K562 (cell line): ENCODE measurements at regions not wholly inside any gene's neighbourhood (a gene's known extent, or its start where the extent isn't known, plus 50 kb on each side); places are given as distances from the start of the nearest gene placed in this dataset.

ENCODE experiments used
- ATAC-seq: fragments of 200-7000 bp; cut with Tn5 transposase; 3 replicates; pipeline ENCODE4 v1.9.1; 2020; ENCODE audit warnings: moderate library complexity
- BruUV-seq: library from RNA; stranded (reverse); fragments of 400-500 nt; replicated peaks from 2 replicates; lab custom pipeline; 2021; lab: Mats Ljungman, UMichigan
- CTCF ChIA-PET: fragments of 300-600 bp; formaldehyde crosslinking; extraction: SDS; loops from one replicate; lab custom pipeline; 2021; ENCODE audit warnings: low intra/inter-chr PET ratio; lab: Yijun Ruan, JAX
- POLR2A ChIA-PET: fragments of 300-600, 350-650 bp; sonication (Branson Sonifier 250); formaldehyde crosslinking; extraction: SDS; loops from one replicate; lab custom pipeline; 2021; ENCODE audit warnings: antibody characterized with exemption, inconsistent platforms; lab: Yijun Ruan, JAX
- DNase-seq, 4 experiments: peaks; one replicate each; pipeline versions ENCODE4 v3.0.0 to v3.0.0-alpha.2; 2011 to 2018; ENCODE audit warnings: low spot score in 3 of 4, mixed read lengths in 3 of 4; ENCODE audit errors: extremely low read depth in 1 of 4
- FAIRE-seq: peaks from 2 replicates; lab custom pipeline; 2011; peaks lifted over from hg19 to GRCh38; lab: Jason Lieb, UNC
- H2AFZ ChIP-seq: 2 replicates; pipeline ENCODE4 v1.6.0; 2011; ENCODE audit warnings: low read depth, low read length, control low read depth, inconsistent platforms
- H3K27ac ChIP-seq: fragments of 200-600 bp; 3 replicates; pipeline ENCODE4 v1.8.0; 2011; ENCODE audit warnings: low read depth, mild to moderate bottlenecking, control low read depth, inconsistent platforms, low read length, moderate library complexity, mixed read lengths; ENCODE audit errors: extremely low read depth
- H3K27me3 ChIP-seq, 2 experiments: fragments of 300-600 bp in 1 of 2; 2 replicates in 1 of 2; 3 replicates in 1 of 2; pipeline versions ENCODE4 v1.6.0 to v1.8.0; 2011; ENCODE audit warnings: inconsistent platforms in 2 of 2, low read length in 2 of 2, mild to moderate bottlenecking in 1 of 2, mixed read lengths in 1 of 2, moderate library complexity in 1 of 2; ENCODE audit not compliant: control insufficient read depth in 2 of 2, insufficient read depth in 2 of 2
- H3K36me3 ChIP-seq: fragments of 300-600 bp; 3 replicates; pipeline ENCODE4 v1.8.0; 2011; ENCODE audit warnings: mild to moderate bottlenecking, low read length, inconsistent platforms; ENCODE audit not compliant: control insufficient read depth, insufficient read depth
- H3K4me1 ChIP-seq, 2 experiments: fragments of 200-600 bp in 1 of 2; replicated peaks in 1 of 2; 2 replicates in 1 of 2; 3 replicates in 1 of 2; pipeline versions ENCODE4 v1.5.1 to v1.8.0; 2011; ENCODE audit warnings: inconsistent platforms in 2 of 2, low read length in 2 of 2, mild to moderate bottlenecking in 1 of 2, mixed read lengths in 1 of 2, moderate library complexity in 1 of 2; ENCODE audit not compliant: control insufficient read depth in 2 of 2, insufficient read depth in 2 of 2
- H3K4me2 ChIP-seq: 2 replicates; pipeline ENCODE4 v1.6.1; 2011; ENCODE audit warnings: low read length, control low read depth, inconsistent platforms, mixed read lengths; ENCODE audit not compliant: insufficient read depth
- H3K4me3 ChIP-seq: fragments of 200-600 bp; sonication (generic), shearing (Covaris generic); 2 replicates; pipeline ENCODE4 v1.5.1; 2016; ENCODE audit warnings: control low read depth, inconsistent platforms
- H3K79me2 ChIP-seq: fragments of 200-600 bp; 3 replicates; pipeline ENCODE4 v1.8.0; 2011; ENCODE audit warnings: low read length, inconsistent platforms; ENCODE audit not compliant: control insufficient read depth, insufficient read depth
- H3K9ac ChIP-seq, 2 experiments: 2 replicates each; pipeline versions ENCODE4 v1.6.0 to v1.6.1; 2011; ENCODE audit warnings: low read depth in 2 of 2, low read length in 2 of 2, control low read depth in 1 of 2, inconsistent platforms in 1 of 2, mild to moderate bottlenecking in 1 of 2, mixed read lengths in 1 of 2; ENCODE audit not compliant: insufficient read depth in 1 of 2
- H3K9me1 ChIP-seq: one replicate; pipeline ENCODE4 v1.6.0; 2011; ENCODE audit warnings: inconsistent platforms, mild to moderate bottlenecking, low read length, moderate library complexity; ENCODE audit not compliant: control insufficient read depth, insufficient read depth
- H3K9me3 ChIP-seq: replicated peaks from 2 replicates; pipeline ENCODE4 v1.5.1; 2011; ENCODE audit warnings: low read depth, low read length, inconsistent platforms; ENCODE audit not compliant: control insufficient read depth, insufficient read depth
- H4K20me1 ChIP-seq: replicated peaks from 2 replicates; pipeline ENCODE4 v1.6.1; 2011; ENCODE audit warnings: low read length, inconsistent platforms, mixed read lengths; ENCODE audit not compliant: control insufficient read depth, insufficient read depth
- C11orf30 ChIP-seq: fragments of 450-650 bp; IDR thresholded peaks from 2 replicates; pipeline ENCODE4 v1.6.1; 2016; ENCODE audit warnings: low read depth, mild to moderate bottlenecking
- CAMTA2 ChIP-seq: fragments of 250-450 bp; sonication (Bioruptor Pico); conservative IDR thresholded peaks from 2 replicates; pipeline ENCODE4 v1.5.1; 2022
- CTCF ChIP-seq, 3 experiments: IDR thresholded peaks in 2 of 3; conservative IDR thresholded peaks in 1 of 3; 2 replicates each; pipeline ENCODE4 v1.5.1; 2011 to 2012; ENCODE audit warnings: low read length in 3 of 3, mild to moderate bottlenecking in 3 of 3, control low read depth in 2 of 3, improper control_type of control experiment in 1 of 3, inconsistent platforms in 1 of 3, low read depth in 1 of 3, mixed read lengths in 1 of 3, moderate library complexity in 1 of 3; ENCODE audit not compliant: insufficient read depth in 2 of 3
- DACH1 ChIP-seq: fragments of 450-650 bp; IDR thresholded peaks from 2 replicates; pipeline ENCODE4 v1.6.1; 2018; ENCODE audit not compliant: partially characterized antibody
- FOSL1 ChIP-seq: fragments of 200-800 bp; sonication (Bioruptor generic); conservative IDR thresholded peaks from 2 replicates; pipeline ENCODE4 v1.6.1; 2016; ENCODE audit warnings: missing genetic modification characterization, missing compliant biosample characterization
- FOXJ2 ChIP-seq: fragments of 200-800 bp; sonication (Bioruptor generic); IDR thresholded peaks from 2 replicates; pipeline ENCODE4 v1.6.1; 2016; ENCODE audit warnings: missing genetic modification characterization, missing compliant biosample characterization
- GTF2E2 ChIP-seq: fragments of 200-800 bp; sonication (Bioruptor generic); IDR thresholded peaks from 2 replicates; pipeline ENCODE4 v1.6.1; 2016; ENCODE audit warnings: missing genetic modification characterization, missing compliant biosample characterization
- HMG20B ChIP-seq: fragments of 250-450 bp; sonication (Bioruptor Pico); IDR thresholded peaks from 2 replicates; pipeline ENCODE4 v1.5.0; 2021; ENCODE audit warnings: mild to moderate bottlenecking
- HMGXB4 ChIP-seq: sonication (generic); formaldehyde crosslinking; IDR thresholded peaks from 2 replicates; pipeline ENCODE4 v1.8.1; 2023; ENCODE audit warnings: mild to moderate bottlenecking, missing genetic modification reagents
- KDM1A ChIP-seq, 2 experiments: fragments of 450-650 bp; IDR thresholded peaks; 2 replicates each; pipeline ENCODE4 v1.6.1; 2016; ENCODE audit warnings: mild to moderate bottlenecking in 2 of 2
- MEIS2 ChIP-seq: fragments of 450-650 bp; IDR thresholded peaks from 2 replicates; pipeline ENCODE4 v1.6.1; 2014; ENCODE audit warnings: mild to moderate bottlenecking; ENCODE audit not compliant: partially characterized antibody
- ZBTB17 ChIP-seq: fragments of 450-650 bp; formaldehyde crosslinking; IDR thresholded peaks from 2 replicates; pipeline ENCODE4 v1.4.0; 2020; ENCODE audit warnings: mild to moderate bottlenecking
- ZFP30 ChIP-seq: fragments of 250-450 bp; sonication (Bioruptor Pico); IDR thresholded peaks from 2 replicates; pipeline ENCODE4 v1.8.0; 2022; ENCODE audit warnings: moderate library complexity, mild to moderate bottlenecking, inconsistent platforms, borderline replicate concordance
- ZFP36 ChIP-seq: fragments of 150-350 bp; IDR thresholded peaks from 2 replicates; pipeline ENCODE4 v1.6.1; 2018; ENCODE audit warnings: low read length, low read depth; ENCODE audit not compliant: partially characterized antibody
- ZFPM2 ChIP-seq: fragments of 250-450 bp; sonication (Bioruptor Pico); IDR thresholded peaks from 2 replicates; pipeline ENCODE4 v1.5.1; 2022; ENCODE audit warnings: mild to moderate bottlenecking
- ZNF174 ChIP-seq: fragments of 250-450 bp; sonication (Bioruptor Pico); IDR thresholded peaks from 2 replicates; pipeline ENCODE4 v1.4.0; 2020; ENCODE audit warnings: mild to moderate bottlenecking
- ZNF184 ChIP-seq: sonication (generic); formaldehyde crosslinking; IDR thresholded peaks from 2 replicates; pipeline ENCODE4 v1.5.0; 2020; ENCODE audit warnings: missing genetic modification reagents
- ZNF384 ChIP-seq: IDR thresholded peaks from 2 replicates; pipeline ENCODE4 v1.6.1; 2012; ENCODE audit warnings: low read depth, low read length, improper control_type of control experiment
- ZNF655 ChIP-seq: fragments of 250-450 bp; sonication (Bioruptor Pico); IDR thresholded peaks from 2 replicates; pipeline ENCODE4 v1.5.0; 2021
- ZNF668 ChIP-seq: fragments of 250-450 bp; sonication (Bioruptor Pico); IDR thresholded peaks from 2 replicates; pipeline ENCODE4 v1.8.0; 2022; ENCODE audit warnings: mild to moderate bottlenecking, inconsistent platforms
- WGBS: fragments of 100-300 bp; shearing (Covaris generic); methylation state at CpG from one replicate; pipeline ENCODE4 v1.1.6; 2016; ENCODE audit warnings: low coverage, mixed read lengths; ENCODE audit not compliant: insufficient coverage; ENCODE audit errors: missing lambda C conversion rate; 5-methylcytosine and 5-hydroxymethylcytosine counted together
- in situ Hi-C: fragments of 300-500 bp; cut with MboI; formaldehyde crosslinking; loops from 4 replicates; pipeline ENCODE4 v1.15.0; 2018; ENCODE audit warnings: inconsistent platforms, mixed read lengths
- intact Hi-C: fragments of 100-400 bp; cut with micrococcal nuclease; formaldehyde crosslinking; loops from 2 replicates; pipeline ENCODE4 v1.14.2; 2022

GRCh38 chr10:62732841-62733653 is 71.5 kb upstream of the ADO start:
- no peak for ATAC-seq
- H3K4me2 ChIP-seq: no peak overlapping the region
- H3K4me3 ChIP-seq: no peak overlapping the region
- no peaks in the 10 kb centered on the region for H3K9me3 ChIP-seq
- CTCF ChIA-PET: no interaction called here
- no peaks in the 10 kb centered on the region for H3K27me3 ChIP-seq
- H2AFZ ChIP-seq: no peak overlapping the region
- H3K9ac ChIP-seq: no peak overlapping the region
- no peaks in the 10 kb centered on the region for H3K79me2 ChIP-seq
- peak; percentile 66 for FAIRE-seq
- in situ Hi-C loops: no loop called here
- no peak overlapping the region for H3K27ac ChIP-seq
- peaks cover 2 to 14% of the 10 kb centered on the region in 2 experiments; a peak in 4 of 5 replicates for H3K4me1 ChIP-seq
- BruUV-seq: no TSS peak
- POLR2A ChIA-PET: no interaction called here
- no peaks in the 10 kb centered on the region for H3K36me3 ChIP-seq
- WGBS: 2% methylated on average over 7 of the region's 7 CpGs
- no peaks in the 10 kb centered on the region for H3K9me1 ChIP-seq
- intact Hi-C loops: loop anchor here (10.0 kb wide), 1 partner anchor 422 kb away; no protein-coding TSS in a partner anchor
- DNase-seq: no peak
- no peaks in the 10 kb centered on the region for H4K20me1 ChIP-seq
- TF ChIP-seq FOSL1 (tag): peak; percentile 28; the same call in 1 of the 2 replicates
- 0 out of 4 replicates have a peak, but pooled peaks of 1 of the 2 experiments have one; percentile 15 for TF ChIP-seq KDM1A (IDR thresholded peaks at IDR 0.05)
- no peak for TF ChIP-seq HMG20B
- TF ChIP-seq DACH1: no peak
- TF ChIP-seq ZFP36: peak; percentile 25
- no peak for TF ChIP-seq ZFPM2
- no peak for TF ChIP-seq CTCF (IDR thresholded peaks at IDR 0.05 in 2 of 3, conservative IDR thresholded peaks at IDR 0.05 in 1 of 3; ENCODE audit: insufficient read depth in 2 of 3, low read depth in 1 of 3, low read length in 3 of 3)
- no peak for TF ChIP-seq FOXJ2 (tag)
- no peak for TF ChIP-seq ZFP30 (CRISPR knock-in tag)
- TF ChIP-seq ZNF174 (CRISPR knock-in tag): no peak
- TF ChIP-seq CAMTA2 (CRISPR knock-in tag): no peak
- TF ChIP-seq ZBTB17 (CRISPR knock-in tag): no peak
- no peak for TF ChIP-seq ZNF184 (CRISPR knock-in tag)
- TF ChIP-seq C11orf30: no peak
- no peak for TF ChIP-seq ZNF668
- TF ChIP-seq ZNF655 (CRISPR knock-in tag): no peak
- no peak for TF ChIP-seq HMGXB4 (CRISPR knock-in tag)
- no peak for TF ChIP-seq ZNF384
- no peak for TF ChIP-seq GTF2E2
- peak; percentile 29 for TF ChIP-seq MEIS2
